ENCODE measurements at regions not wholly inside any gene's neighbourhood (a gene's known extent, or its start where the extent isn't known, plus 50 kb on each side); places are given as distances from the start of the nearest gene placed in this dataset.

DNA sequence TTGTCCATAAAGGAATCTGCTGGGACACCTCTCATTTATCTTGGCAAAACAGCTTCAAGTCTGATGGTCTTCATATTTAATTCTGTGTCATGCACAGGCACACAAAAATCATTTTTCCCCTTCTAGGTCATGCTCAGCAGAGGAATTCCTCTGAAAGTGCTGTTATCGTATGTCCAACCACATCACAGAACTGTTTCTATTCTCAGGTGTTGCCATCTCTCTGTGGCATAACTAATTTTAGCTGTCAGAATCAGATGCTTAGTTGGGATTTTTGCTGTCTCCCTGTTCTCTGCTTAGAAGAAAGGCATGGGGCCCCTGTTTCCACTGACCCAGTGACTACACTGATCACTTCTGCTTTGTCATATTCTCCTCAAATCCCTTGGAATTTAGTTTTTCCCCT lies 608.0 kb upstream of the EPHA7 start:
- Histone ChIP-seq H3K9me3 (ENCODE audit: control insufficient read depth, insufficient read depth, low read depth, low read length) (no peaks in the 10 kb centered on the region), H2AFZ (ENCODE audit: low read length) (no peak overlapping the region), H4K20me1 (ENCODE audit: control insufficient read depth, extremely low read depth, insufficient read depth, low read length) (no peaks in the 10 kb centered on the region), H3K27me3 (ENCODE audit: control insufficient read depth, insufficient read depth, low read length) (no peaks in the 10 kb centered on the region), H3K36me3 (ENCODE audit: control insufficient read depth, insufficient read depth, low read length) (no peaks in the 10 kb centered on the region), H3K4me1 (ENCODE audit: control insufficient read depth, extremely low read depth, insufficient read depth, low read length) (no peaks in the 10 kb centered on the region), H3K79me2 (ENCODE audit: control insufficient read depth, insufficient read depth, low read length) (no peaks in the 10 kb centered on the region), H3K4me2 (ENCODE audit: extremely low read depth, insufficient read depth, low read length) (no peak overlapping the region), H3K9ac (ENCODE audit: insufficient read depth, low read length) (no peak overlapping the region), H3K4me3 (replicated peaks in 1 of 4; ENCODE audit: control extremely low read depth in 1 of 4, insufficient read depth in 1 of 4, low read depth in 3 of 4, low read length in 4 of 4) (no peak overlapping the region), H3K27ac (ENCODE audit: insufficient read depth, low read length) (no peak overlapping the region)
- no peak for DNase-seq (ENCODE audit: low read depth in 2 of 2)
- TF ChIP-seq EZH2 (IDR thresholded peaks at IDR 0.05; ENCODE audit: low read length, missing control alignments) = no peak
- TF ChIP-seq, protein P1, sequence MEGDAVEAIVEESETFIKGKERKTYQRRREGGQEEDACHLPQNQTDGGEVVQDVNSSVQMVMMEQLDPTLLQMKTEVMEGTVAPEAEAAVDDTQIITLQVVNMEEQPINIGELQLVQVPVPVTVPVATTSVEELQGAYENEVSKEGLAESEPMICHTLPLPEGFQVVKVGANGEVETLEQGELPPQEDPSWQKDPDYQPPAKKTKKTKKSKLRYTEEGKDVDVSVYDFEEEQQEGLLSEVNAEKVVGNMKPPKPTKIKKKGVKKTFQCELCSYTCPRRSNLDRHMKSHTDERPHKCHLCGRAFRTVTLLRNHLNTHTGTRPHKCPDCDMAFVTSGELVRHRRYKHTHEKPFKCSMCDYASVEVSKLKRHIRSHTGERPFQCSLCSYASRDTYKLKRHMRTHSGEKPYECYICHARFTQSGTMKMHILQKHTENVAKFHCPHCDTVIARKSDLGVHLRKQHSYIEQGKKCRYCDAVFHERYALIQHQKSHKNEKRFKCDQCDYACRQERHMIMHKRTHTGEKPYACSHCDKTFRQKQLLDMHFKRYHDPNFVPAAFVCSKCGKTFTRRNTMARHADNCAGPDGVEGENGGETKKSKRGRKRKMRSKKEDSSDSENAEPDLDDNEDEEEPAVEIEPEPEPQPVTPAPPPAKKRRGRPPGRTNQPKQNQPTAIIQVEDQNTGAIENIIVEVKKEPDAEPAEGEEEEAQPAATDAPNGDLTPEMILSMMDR (conservative IDR thresholded peaks at IDR 0.05 in 1 of 2, IDR thresholded peaks at IDR 0.05 in 1 of 2; ENCODE audit: low read depth in 1 of 2, low read length in 2 of 2) = no peak

DNA sequence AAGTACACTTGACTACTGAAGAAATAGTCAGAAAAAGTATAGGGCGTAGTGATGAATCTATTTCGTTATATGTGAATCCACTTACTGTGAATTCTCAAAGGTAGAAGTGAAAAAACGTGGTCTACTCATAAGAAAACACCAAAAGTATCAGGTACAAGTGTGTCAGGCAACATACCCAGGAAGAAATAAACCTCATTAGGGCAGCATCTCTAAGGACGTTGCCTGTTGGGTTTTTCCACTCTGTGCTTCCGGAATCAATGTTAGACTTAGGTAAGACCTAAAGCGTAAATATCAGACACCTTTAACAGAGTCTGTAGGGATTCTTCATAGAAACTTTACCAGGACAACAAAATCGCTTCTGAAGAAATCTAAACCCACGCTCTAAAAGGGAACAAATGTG lies 607.2 kb upstream of the EPHA7 start:
- Histone ChIP-seq H3K4me3 (replicated peaks in 1 of 4; ENCODE audit: control extremely low read depth in 1 of 4, insufficient read depth in 1 of 4, low read depth in 3 of 4, low read length in 4 of 4) (no peak overlapping the region), H3K4me2 (ENCODE audit: extremely low read depth, insufficient read depth, low read length) (no peak overlapping the region), H3K4me1 (ENCODE audit: control insufficient read depth, extremely low read depth, insufficient read depth, low read length) (no peaks in the 10 kb centered on the region), H3K27ac (ENCODE audit: insufficient read depth, low read length) (no peak overlapping the region), H4K20me1 (ENCODE audit: control insufficient read depth, extremely low read depth, insufficient read depth, low read length) (no peaks in the 10 kb centered on the region), H2AFZ (ENCODE audit: low read length) (no peak overlapping the region), H3K9ac (ENCODE audit: insufficient read depth, low read length) (no peak overlapping the region), H3K27me3 (ENCODE audit: control insufficient read depth, insufficient read depth, low read length) (no peaks in the 10 kb centered on the region), H3K9me3 (ENCODE audit: control insufficient read depth, insufficient read depth, low read depth, low read length) (no peaks in the 10 kb centered on the region), H3K79me2 (ENCODE audit: control insufficient read depth, insufficient read depth, low read length) (no peaks in the 10 kb centered on the region), H3K36me3 (ENCODE audit: control insufficient read depth, insufficient read depth, low read length) (no peaks in the 10 kb centered on the region)
- TF ChIP-seq EZH2 (IDR thresholded peaks at IDR 0.05; ENCODE audit: low read length, missing control alignments) = no peak
- TF ChIP-seq, protein P1 (conservative IDR thresholded peaks at IDR 0.05 in 1 of 2, IDR thresholded peaks at IDR 0.05 in 1 of 2; ENCODE audit: low read depth in 1 of 2, low read length in 2 of 2) = no peak
- no peak for DNase-seq (ENCODE audit: low read depth in 2 of 2)

DNA sequence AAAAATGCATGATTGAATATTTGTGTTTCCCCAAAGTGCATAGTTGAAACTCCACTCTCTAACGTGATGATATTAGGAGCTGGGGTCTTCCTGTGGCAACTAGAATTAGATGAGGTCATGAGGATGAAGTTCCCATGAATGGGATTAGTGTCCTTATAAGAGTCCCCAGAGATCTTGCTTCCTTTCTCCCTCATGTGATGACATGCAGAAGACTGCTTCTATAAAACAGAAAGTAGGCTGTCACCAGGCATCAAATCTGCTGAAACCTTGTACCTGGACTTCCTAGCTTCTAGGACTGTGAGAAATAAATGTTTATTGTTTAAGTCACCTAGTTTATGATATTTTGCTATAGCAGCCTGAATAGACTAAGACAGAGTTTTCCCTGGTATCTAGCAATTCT lies 586.5 kb upstream of the EPHA7 start:
- TF ChIP-seq, protein P1 (conservative IDR thresholded peaks at IDR 0.05 in 1 of 2, IDR thresholded peaks at IDR 0.05 in 1 of 2; ENCODE audit: low read depth in 1 of 2, low read length in 2 of 2) = no peak
- no peak for TF ChIP-seq EZH2 (IDR thresholded peaks at IDR 0.05; ENCODE audit: low read length, missing control alignments)
- Histone ChIP-seq H3K4me3 (replicated peaks in 1 of 4; ENCODE audit: control extremely low read depth in 1 of 4, insufficient read depth in 1 of 4, low read depth in 3 of 4, low read length in 4 of 4) (no peak overlapping the region), H3K4me1 (ENCODE audit: control insufficient read depth, extremely low read depth, insufficient read depth, low read length) (no peaks in the 10 kb centered on the region), H3K79me2 (ENCODE audit: control insufficient read depth, insufficient read depth, low read length) (no peaks in the 10 kb centered on the region), H3K27me3 (ENCODE audit: control insufficient read depth, insufficient read depth, low read length) (no peaks in the 10 kb centered on the region), H3K27ac (ENCODE audit: insufficient read depth, low read length) (no peak overlapping the region), H2AFZ (ENCODE audit: low read length) (no peak overlapping the region), H3K36me3 (ENCODE audit: control insufficient read depth, insufficient read depth, low read length) (no peaks in the 10 kb centered on the region), H4K20me1 (ENCODE audit: control insufficient read depth, extremely low read depth, insufficient read depth, low read length) (no peaks in the 10 kb centered on the region), H3K9me3 (ENCODE audit: control insufficient read depth, insufficient read depth, low read depth, low read length) (no peaks in the 10 kb centered on the region), H3K9ac (ENCODE audit: insufficient read depth, low read length) (no peak overlapping the region), H3K4me2 (ENCODE audit: extremely low read depth, insufficient read depth, low read length) (no peak overlapping the region)
- DNase-seq (ENCODE audit: low read depth in 2 of 2) = no peak
